MM.1S (cell line): ENCODE measurements at regions not wholly inside any gene's neighbourhood (a gene's known extent, or its start where the extent isn't known, plus 50 kb on each side); places are given as distances from the start of the nearest gene placed in this dataset.

Experiments used
- DNase-seq: peaks from one replicate; pipeline ENCODE4 v3.0.0-alpha.2; 2015
- H2AFZ ChIP-seq: fragments of 300-600 bp; sonication (generic); 2 replicates; pipeline ENCODE4 v1.6.0; 2016; ENCODE audit warnings: antibody characterized with exemption, low read length
- H3F3A ChIP-seq: fragments of 300-600 bp; sonication (generic); 2 replicates; pipeline ENCODE4 v1.6.1; 2016; ENCODE audit warnings: mild to moderate bottlenecking, antibody characterized with exemption, low read length, moderate library complexity, mixed read lengths; ENCODE audit not compliant: insufficient read depth
- H3K27ac ChIP-seq: fragments of 300-600 bp; sonication (generic); 2 replicates; pipeline ENCODE4 v1.5.1; 2016; ENCODE audit warnings: mild to moderate bottlenecking, low read length
- H3K27me3 ChIP-seq: fragments of 300-600 bp; sonication (generic); replicated peaks from 2 replicates; pipeline ENCODE4 v1.6.0; 2016; ENCODE audit warnings: low read length; ENCODE audit not compliant: insufficient read depth
- H3K36me3 ChIP-seq: fragments of 300-600 bp; sonication (generic); replicated peaks from 2 replicates; pipeline ENCODE4 v1.6.1; 2016; ENCODE audit warnings: mild to moderate bottlenecking, low read length, mixed read lengths; ENCODE audit not compliant: insufficient read depth
- H3K4me1 ChIP-seq: fragments of 300-600 bp; sonication (generic); 2 replicates; pipeline ENCODE4 v1.6.1; 2016; ENCODE audit warnings: low read length, mixed read lengths
- H3K4me2 ChIP-seq: fragments of 300-600 bp; sonication (generic); 2 replicates; pipeline ENCODE4 v1.6.0; 2016; ENCODE audit warnings: low read depth, low read length
- H3K4me3 ChIP-seq: fragments of 300-600 bp; sonication (generic); 2 replicates; pipeline ENCODE4 v1.5.1; 2016; ENCODE audit warnings: low read length, mixed read lengths
- H3K79me2 ChIP-seq: fragments of 300-600 bp; sonication (generic); 2 replicates; pipeline ENCODE4 v1.6.1; 2016; ENCODE audit warnings: mixed run types, low read length, mixed read lengths
- H3K9ac ChIP-seq: fragments of 300-600 bp; sonication (generic); 2 replicates; pipeline ENCODE4 v1.6.1; 2016; ENCODE audit warnings: low read length, mixed read lengths
- H3K9me2 ChIP-seq: fragments of 300-600 bp; sonication (generic); replicated peaks from 2 replicates; pipeline ENCODE4 v1.6.1; 2016; ENCODE audit warnings: mild to moderate bottlenecking, low read length, mixed read lengths; ENCODE audit not compliant: insufficient read depth
- H3K9me3 ChIP-seq: fragments of 300-600 bp; sonication (generic); replicated peaks from 2 replicates; pipeline ENCODE4 v1.6.1; 2016; ENCODE audit warnings: mild to moderate bottlenecking, low read length, mixed read lengths; ENCODE audit not compliant: insufficient read depth
- H4K20me1 ChIP-seq: fragments of 300-600 bp; sonication (generic); 2 replicates; pipeline ENCODE4 v1.6.1; 2016; ENCODE audit warnings: mild to moderate bottlenecking, low read length, moderate library complexity, mixed read lengths; ENCODE audit not compliant: insufficient read depth
- CTCF ChIP-seq: fragments of 300-600 bp; sonication (generic); IDR thresholded peaks from 2 replicates; pipeline ENCODE4 v1.5.1; 2016; ENCODE audit warnings: antibody characterized with exemption, low read length, mixed read lengths
- EZH2 ChIP-seq: fragments of 300-600 bp; sonication (generic); optimal IDR thresholded peaks from 2 replicates; pipeline ENCODE3; 2017; ENCODE audit warnings: low read depth, mild to moderate bottlenecking, antibody characterized with exemption, low read length, mixed read lengths
- EZH2phosphoT487 ChIP-seq: fragments of 300-600 bp; sonication (generic); IDR thresholded peaks from 2 replicates; pipeline ENCODE4 v1.6.1; 2018; ENCODE audit warnings: antibody characterized with exemption, low read length

DNA sequence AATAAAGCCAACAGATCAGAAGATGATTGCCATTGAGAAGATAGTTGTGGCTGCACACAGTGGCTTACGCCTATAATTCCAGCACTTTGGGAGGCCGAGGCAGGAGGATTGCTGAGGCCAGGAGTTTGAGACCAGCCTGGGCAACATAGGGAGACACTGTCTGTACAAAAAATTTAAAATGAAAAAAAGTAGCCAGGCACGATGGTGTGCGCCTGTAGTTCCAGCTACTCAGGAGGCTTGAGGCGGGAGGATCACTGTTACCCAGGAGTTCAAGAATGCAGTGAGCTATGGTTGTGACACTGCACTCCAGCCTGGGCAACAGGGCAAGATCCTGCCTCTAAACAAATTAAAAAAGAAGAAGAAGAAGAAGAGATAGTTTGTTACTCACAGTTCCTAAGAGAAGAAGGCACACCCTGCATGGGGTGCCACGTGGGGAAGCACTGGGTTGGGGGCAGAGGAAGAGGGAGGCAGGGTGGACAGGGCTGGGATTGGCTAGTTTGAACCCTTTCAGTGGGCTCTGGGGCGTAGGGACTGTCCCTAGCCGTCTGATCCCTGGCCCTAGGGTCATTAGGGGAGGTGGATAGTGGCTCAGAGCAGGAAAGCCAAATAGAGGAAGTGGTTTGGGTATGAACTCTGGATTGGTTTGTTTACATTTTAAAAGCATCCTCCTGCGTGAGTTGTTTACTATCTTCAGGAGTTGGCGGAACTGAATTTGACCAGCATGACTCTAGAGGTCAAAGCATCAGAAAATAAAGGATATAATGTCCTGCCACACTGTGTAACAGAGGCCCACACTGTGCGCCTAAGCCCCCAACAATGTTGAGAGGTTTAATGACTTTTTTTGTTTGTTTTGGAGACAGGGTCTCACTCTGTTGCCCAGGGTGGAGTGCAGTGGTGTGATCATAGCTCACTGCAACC, 60.5 kb upstream of the MEDAG start:
- H3K9me3 ChIP-seq: no peaks in the 10 kb centered on the region
- DNase-seq: no peak
- no peak overlapping the region for H3K9ac ChIP-seq
- H4K20me1 ChIP-seq: no peaks in the 10 kb centered on the region
- H3K4me1 ChIP-seq: no peaks in the 10 kb centered on the region
- no peaks in the 10 kb centered on the region for H3K27me3 ChIP-seq
- H3K9me2 ChIP-seq: no peaks in the 10 kb centered on the region
- H3K4me2 ChIP-seq: no peak overlapping the region
- no peaks in the 10 kb centered on the region for H3K79me2 ChIP-seq
- H3K27ac ChIP-seq: no peak overlapping the region
- no peak overlapping the region for H2AFZ ChIP-seq
- no peaks in the 10 kb centered on the region for H3K36me3 ChIP-seq
- H3F3A ChIP-seq: no peaks in the 10 kb centered on the region
- TF ChIP-seq CTCF: no peak
- no peak for TF ChIP-seq EZH2
- TF ChIP-seq EZH2phosphoT487: no peak
- H3K4me3 ChIP-seq: no peak overlapping the region

DNA sequence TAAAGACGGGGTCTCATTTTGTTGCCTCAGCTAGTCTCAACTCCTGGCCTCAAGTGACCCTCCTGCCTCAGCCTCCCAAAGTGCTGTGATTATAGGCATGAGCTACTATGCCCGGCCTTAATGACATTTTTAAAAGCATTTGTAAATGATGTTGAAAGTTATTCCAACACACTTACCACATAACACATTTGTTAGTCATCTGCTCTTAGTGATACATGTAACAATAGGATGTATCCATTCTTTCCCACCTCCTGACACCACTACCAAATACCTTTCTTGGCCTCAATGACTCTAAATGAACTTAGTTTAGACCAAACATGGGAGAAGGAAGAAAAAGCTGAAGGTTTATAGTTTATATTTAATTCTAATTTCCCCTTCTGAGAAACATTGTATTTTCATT, 59.8 kb upstream of the MEDAG start:
- no peak for DNase-seq
- Histone ChIP-seq H3K36me3 (no peaks in the 10 kb centered on the region), H4K20me1 (no peaks in the 10 kb centered on the region), H3F3A (no peaks in the 10 kb centered on the region), H3K4me3 (no peak overlapping the region), H3K9me3 (no peaks in the 10 kb centered on the region), H3K27ac (no peak overlapping the region), H3K27me3 (no peaks in the 10 kb centered on the region), H3K4me1 (0 out of 2 replicates have a peak, but pooled peaks cover 2% of the 10 kb centered on the region), H2AFZ (no peak overlapping the region), H3K9me2 (no peaks in the 10 kb centered on the region), H3K9ac (no peak overlapping the region), H3K4me2 (no peak overlapping the region), H3K79me2 (no peaks in the 10 kb centered on the region)
- no peak for TF ChIP-seq EZH2phosphoT487
- no peak for TF ChIP-seq CTCF
- no peak for TF ChIP-seq EZH2

DNA sequence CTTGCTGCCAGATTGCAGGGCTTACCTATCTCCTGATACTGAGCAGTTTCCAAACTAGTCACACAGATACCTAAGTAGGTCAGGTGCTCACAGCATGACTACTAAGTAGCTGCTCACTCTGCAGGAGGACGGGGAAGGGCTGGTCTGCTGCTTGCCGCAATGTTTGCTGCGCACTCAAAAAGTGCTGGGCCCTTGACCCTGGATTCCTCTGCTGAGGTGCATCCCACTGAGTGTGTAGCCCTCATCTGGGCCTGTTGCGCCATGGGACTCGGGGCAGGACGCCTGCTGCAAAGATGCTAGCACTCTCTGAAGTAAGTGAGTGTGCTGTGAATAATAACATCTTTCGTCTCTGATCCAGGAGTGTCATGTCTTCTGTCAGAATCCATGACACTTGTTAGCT, 59.2 kb upstream of the MEDAG start:
- H3K79me2 ChIP-seq: no peaks in the 10 kb centered on the region
- no peaks in the 10 kb centered on the region for H3K36me3 ChIP-seq
- DNase-seq: no peak
- no peaks in the 10 kb centered on the region for H3F3A ChIP-seq
- H3K9me2 ChIP-seq: no peaks in the 10 kb centered on the region
- no peaks in the 10 kb centered on the region for H4K20me1 ChIP-seq
- 0 out of 2 replicates have a peak, but pooled peaks cover 5% of the 10 kb centered on the region for H3K4me1 ChIP-seq
- no peaks in the 10 kb centered on the region for H3K27me3 ChIP-seq
- H3K4me3 ChIP-seq: no peak overlapping the region
- H3K9ac ChIP-seq: no peak overlapping the region
- H3K9me3 ChIP-seq: no peaks in the 10 kb centered on the region
- TF ChIP-seq EZH2 (no peak), CTCF (no peak), EZH2phosphoT487 (no peak)
- H2AFZ ChIP-seq: no peak overlapping the region
- no peak overlapping the region for H3K27ac ChIP-seq
- no peak overlapping the region for H3K4me2 ChIP-seq
